Epidermal melanocyte (primary cell): ENCODE measurements at regions not wholly inside any gene's neighbourhood (a gene's known extent, or its start where the extent isn't known, plus 50 kb on each side); places are given as distances from the start of the nearest gene placed in this dataset.
"Not testable (repeated sequence)": the region's sequence is repeated elsewhere in the genome, so short reads cannot be mapped to it uniquely, and the experiment has no call there.

Experiments
- DNase-seq: peaks from one replicate; pipeline ENCODE4 v3.0.0; 2011; ENCODE audit warnings: low spot score; ENCODE audit not compliant: insufficient read length

GRCh38 chr3:25844891-25845290 lies 55.0 kb downstream of the OXSM start:
- no peak for DNase-seq

DNA sequence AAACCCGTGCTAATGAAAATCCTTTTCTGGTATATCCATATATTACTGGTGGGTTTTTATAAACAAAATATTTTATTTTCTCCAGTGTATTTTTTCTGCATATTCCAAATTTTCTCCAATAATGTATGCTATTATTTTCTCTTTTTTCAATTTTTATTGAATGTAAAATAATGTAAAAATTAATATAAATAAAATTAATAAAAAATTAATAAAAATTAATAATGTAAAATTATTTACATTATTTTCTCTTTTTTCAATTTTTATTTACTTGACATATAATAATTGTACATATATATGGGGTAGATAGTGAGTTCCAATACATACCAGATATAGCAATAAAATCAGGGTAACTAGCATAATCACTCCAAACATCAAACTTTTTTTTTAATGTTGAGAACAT lies 56.4 kb downstream of the OXSM start:
- DNase-seq: no peak

DNA sequence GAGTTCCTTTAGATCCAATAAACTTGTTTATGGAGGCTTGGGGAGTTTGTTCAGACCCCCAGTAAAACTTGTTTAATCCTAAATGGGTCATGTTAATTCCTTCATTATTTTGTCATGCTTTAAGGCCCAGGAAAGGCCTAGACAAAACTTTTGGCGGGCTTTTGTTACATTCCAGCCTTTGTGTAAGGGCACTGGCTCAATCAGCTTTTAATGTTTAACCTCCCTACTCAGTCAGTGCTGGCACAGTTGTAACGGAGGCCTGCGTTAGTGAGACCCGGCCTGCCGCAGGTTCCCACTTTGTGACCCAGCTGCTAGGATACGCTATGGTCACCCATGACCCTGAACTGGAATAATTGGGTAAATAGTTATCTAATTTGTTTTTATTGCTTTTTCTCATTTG lies 59.2 kb downstream of the OXSM start:
- DNase-seq: no peak

DNA sequence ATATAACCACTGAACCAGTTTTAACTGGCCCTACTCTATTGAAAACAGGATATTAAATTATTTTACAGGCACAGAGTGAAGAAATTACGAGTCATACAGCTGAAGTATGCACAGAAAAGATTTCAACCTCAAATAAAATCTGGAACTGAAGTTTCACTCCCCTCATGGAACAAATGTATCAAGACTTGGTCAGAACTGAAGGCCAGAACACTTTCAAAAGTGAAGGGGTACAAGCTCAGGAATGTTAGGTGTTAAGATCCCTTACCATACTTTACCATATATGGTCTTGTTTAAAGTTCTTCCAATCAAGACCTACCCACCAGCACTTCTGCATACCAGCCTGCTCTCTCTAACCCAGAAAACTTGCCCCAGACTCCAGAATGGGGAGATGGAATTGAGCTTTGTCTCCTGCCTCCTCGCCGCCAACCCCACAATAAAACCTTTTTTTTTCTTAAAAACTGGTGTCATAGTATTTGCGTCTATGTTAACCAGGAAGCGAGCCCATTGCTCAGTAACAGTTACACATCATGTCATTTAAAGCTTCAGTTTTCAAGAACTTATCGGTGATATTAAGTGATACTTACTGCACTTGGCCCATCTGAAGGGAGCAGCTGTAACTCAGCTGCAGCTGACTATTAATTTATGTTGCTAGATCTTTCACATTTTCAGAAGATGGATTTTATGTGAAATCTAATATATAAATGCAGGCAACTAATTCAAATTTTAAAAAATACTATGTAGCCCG lies 59.9 kb downstream of the OXSM start:
- no peak for DNase-seq

DNA sequence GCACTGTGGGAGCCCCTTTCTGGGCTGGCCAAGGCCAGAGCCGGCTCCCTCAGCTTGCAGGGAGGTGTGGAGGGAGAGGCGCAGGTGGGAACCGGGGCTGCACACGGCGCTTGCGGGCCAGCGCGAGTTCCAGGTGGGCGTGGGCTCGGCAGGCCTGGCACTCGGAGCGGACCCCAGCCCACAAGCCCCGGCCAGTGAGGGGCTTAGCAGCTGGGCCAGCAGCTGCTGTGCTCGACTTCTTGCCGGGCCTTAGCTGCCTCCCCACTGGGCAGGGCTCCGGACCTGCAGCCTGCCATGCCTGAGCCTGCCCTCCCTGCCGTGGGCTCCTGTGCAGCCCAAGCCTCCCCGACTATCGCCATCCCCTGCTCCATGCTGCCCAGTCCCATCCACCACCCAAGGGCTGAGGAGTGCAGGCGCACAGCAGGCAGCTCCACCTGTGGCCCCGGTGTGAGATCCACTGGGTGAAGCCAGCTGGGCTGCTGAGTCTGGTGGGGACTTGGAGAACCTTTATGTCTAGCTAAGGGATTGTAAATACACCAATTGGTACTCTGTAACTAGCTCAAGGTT lies 61.9 kb downstream of the OXSM start:
- DNase-seq: not testable (repeated sequence)

DNA sequence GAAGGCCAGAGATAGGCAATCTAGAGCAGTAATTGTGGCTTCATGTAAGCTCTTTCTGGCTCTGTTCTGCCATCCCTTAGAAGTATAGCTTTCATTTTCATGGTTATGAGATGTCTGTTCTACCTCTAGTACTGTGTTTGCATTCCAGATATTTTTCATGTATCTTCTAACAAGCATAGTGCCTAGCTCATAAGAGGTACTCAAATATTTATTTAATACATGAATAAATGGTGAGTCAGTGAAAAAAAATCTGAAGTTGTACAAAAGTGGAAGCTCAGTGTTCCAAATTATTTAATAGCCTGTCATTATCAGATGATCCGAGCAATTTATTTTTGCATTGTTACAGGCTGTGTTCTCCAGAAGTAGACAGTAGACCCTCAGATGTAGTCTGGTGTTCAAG lies 64.3 kb downstream of the OXSM start:
- no peak for DNase-seq

DNA sequence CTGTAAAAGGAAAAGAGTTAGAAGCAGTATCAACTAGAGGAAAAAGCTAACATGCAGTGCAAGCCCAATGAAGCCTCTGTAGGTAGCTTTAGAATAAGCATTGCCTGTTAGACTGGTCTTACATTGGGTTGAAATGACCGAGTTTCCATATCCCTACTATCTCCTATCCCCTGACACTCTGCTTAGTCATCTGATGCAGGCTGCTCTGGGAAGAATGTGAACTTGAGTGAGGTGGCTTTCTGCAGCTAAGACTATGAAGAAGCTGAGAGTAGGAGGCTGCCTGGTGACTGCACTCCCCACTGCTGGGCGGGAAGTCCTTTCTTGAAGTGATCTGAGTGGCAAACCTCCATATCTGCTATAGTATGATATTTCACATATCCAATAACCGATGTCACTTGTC lies 64.7 kb downstream of the OXSM start:
- DNase-seq: no peak

DNA sequence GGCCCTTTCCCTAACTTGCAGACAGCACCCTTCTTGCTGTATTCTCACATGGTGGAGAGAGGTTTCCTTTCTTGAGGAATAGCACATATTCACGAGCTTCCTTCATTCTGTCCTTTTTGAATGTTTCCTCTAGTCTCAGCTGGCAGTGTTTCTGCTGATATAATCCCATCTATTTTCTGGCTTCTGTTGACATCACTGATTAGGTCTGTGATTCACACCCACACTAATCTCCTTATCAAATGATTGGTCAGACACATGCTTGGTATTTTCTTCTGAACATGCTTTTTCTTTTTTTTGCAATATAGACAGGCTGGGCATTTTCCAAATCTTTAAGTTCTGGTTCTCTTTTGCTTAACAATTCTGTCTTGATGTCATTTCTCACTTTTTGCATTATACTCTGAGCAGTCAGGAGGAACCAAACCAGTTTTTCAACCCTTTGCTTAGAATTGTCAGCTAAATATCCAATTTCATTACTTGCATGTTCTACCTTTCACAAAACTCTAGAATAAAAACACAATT lies 65.4 kb downstream of the OXSM start:
- no peak for DNase-seq

- DNase-seq: peak; percentile 64
Measured at GRCh38 chr3:25856902-25857518, 67.1 kb downstream of the OXSM start.

DNA sequence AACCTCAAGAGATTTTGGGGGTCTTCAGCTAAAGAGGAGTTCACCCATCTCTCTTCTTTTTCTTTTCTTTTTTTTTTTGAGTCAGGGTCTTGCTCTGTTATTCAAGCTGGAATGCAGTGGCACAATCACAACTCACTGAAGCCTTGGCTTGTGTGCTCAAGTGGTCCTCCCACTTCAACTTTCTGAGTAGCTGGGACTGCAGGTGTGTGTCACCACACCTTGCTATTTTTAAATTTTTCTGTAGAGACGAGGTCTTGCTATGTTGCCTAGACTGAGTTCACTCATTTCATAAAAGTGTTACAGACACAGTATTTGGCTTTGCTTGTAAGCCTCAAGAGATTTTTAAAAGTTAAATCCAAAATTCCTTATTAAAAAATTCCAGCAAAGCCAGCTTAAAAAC lies 71.7 kb downstream of the OXSM start:
- no peak for DNase-seq

DNA sequence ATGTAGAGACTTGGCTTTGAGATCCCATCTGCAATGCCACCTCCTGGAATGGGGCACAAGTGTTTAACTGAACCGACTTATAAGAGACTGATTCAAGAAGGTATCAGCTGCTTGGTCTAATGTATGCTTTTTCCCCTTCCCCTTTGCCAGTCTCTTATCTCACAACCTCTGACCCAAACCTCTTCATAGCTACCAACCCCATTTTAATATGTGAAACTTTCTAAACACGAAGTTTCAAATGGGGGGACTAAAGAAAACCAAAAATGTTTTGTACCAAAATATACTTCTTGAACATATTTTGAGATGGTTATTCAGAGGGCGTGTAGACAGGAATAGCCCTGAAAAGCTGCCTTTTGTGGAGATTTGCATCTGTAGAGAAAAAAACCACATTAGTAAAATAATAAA lies 73.1 kb downstream of the OXSM start:
- DNase-seq: no peak

- DNase-seq: no peak
Measured at GRCh38 chr3:25863416-25863959, 73.6 kb downstream of the OXSM start.

- DNase-seq: no peak
Measured at GRCh38 chr3:25870452-25870851, 80.6 kb downstream of the OXSM start.

- no peak for DNase-seq
Measured at GRCh38 chr3:25872200-25872877, 82.4 kb downstream of the OXSM start.

GRCh38 chr3:25883492-25883891 lies 93.6 kb downstream of the OXSM start:
- DNase-seq: no peak

GRCh38 chr3:25884981-25885380 lies 95.1 kb downstream of the OXSM start:
- DNase-seq: no peak

DNA sequence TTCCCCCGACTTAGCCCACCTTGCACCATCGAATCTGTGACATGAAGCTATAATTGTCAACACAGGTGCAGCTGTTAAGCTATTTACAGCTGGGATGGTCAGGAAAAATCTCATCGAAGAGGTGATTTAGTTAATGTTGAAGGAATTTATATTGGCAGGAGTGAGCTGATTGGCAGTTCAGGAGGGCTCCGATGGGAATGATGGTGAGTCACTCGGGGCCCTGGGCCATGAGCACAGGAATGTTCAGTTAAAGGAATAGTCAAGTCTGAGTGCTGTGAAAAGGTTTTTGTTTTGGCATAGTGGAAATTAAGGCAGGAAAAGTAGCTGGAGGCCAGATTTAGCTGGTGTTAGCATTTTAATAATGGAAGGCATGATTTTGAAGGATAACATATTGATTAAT lies 95.7 kb downstream of the OXSM start:
- no peak for DNase-seq

GRCh38 chr3:25887907-25888306 lies 98.0 kb downstream of the OXSM start:
- DNase-seq: no peak

DNA sequence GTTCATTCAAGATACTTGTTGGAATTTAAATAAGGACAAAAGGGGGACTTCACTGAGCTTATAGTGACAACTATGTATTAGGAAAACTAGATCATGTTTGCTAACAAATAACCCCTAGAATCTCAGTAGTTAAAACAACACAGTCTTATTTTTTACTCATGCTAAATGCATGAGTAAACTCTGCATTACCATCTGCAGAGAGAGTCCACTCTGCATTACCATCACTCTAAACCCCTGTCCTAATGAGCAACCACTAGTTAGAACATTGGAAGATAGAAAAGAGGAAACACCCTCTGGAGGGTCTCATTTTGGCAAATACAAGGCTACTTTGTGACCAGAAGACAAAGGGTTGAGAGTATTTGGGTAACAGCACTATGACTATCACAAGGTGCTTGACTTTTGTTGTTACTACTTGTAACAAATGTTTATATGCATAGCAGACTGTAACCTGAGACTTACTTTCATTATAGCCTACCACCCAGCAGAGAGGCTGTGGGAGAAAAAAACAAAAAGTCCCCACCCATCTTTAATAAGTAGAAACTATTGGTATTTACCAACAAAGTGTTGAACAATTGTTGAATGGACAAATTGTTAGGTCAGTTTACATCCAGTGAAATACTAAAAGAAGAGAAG lies 99.1 kb downstream of the OXSM start:
- DNase-seq: no peak

DNA sequence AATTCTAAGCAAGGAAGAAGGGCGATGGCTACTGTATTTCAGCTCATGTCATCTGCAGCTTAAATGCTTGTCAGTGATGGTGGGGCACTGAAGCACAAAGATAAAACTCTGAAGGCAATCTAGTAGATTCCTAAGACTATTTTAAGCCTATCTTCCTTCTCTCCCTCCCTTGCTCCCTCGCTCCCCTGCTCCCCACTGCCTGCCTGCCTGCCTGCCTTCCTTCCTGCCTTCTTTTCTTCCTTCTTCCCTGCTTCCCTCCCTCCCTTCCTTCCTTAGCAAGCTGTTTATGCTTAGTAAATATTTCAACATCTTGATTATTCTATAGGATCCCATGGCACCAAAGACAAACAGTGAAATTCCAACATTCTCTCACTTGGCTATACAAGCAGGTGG lies 99.6 kb downstream of the OXSM start:
- no peak for DNase-seq

GRCh38 chr3:25894101-25894500 lies 104.2 kb downstream of the OXSM start:
- no peak for DNase-seq
